CD4-positive, alpha-beta T cell treated with Interleukin-15 for 4 hours (primary cell): ENCODE measurements at regions not wholly inside any gene's neighbourhood (a gene's known extent, or its start where the extent isn't known, plus 50 kb on each side); places are given as distances from the start of the nearest gene placed in this dataset.

Experiments
- DNase-seq: peaks from one replicate; pipeline ENCODE4 v3.0.0-alpha.2; 2020; ENCODE audit warnings: low spot score

DNA sequence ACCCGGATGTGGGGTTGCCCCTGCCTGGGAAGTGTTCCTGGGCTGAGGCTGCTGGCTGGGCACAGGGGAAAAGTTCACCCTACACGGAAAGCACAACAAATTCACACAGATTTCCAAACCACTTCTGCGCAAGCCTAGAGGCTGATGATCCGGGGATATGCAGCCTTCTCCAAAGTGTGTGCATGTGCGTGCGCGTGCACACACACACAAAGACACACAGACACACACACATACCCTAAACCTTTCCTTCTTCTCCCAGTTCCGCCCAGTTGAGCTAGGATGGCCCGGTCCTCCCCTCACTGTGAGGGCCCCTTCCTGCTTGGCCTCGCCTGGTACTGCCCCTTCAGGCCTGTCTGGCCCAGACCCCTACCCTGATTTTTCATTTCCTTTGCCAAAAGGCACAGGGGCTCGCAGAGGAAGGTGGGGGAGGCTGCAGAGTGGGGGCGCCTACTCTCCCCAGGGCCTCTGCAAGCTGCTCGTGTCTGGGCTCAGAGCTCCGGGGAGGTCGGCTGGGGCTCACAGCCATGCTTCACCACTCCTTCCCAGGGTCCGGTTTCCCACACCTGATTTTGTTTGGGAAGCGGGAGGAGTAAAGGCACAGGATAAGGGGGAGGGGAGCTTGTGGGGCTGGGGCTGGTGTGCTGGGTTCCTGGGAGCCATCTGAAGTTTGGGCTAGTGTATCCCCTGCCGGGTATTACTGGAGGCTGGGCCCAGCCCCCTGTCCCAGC lies 144.7 kb downstream of the ENGASE start:
- DNase-seq = no peak

DNA sequence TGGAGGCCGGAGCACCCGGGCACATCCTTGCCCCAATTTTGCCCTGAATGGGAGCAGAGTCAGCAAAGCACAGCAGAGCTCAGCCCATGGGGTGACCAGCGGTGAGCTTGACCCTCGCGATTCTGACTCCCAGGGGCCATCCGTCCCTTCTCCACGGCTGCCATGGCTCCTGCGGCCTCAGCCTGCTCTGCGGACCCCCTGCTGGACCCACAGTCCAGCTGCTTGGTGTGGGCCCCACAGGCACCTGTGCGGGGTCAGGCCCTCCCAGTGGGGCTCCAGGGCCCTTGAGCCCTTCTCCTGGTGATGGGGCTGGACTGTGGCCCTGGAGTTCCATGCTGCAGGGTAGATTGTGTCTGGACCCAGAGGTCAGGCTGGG lies 144.2 kb downstream of the ENGASE start:
- DNase-seq = no peak

DNA sequence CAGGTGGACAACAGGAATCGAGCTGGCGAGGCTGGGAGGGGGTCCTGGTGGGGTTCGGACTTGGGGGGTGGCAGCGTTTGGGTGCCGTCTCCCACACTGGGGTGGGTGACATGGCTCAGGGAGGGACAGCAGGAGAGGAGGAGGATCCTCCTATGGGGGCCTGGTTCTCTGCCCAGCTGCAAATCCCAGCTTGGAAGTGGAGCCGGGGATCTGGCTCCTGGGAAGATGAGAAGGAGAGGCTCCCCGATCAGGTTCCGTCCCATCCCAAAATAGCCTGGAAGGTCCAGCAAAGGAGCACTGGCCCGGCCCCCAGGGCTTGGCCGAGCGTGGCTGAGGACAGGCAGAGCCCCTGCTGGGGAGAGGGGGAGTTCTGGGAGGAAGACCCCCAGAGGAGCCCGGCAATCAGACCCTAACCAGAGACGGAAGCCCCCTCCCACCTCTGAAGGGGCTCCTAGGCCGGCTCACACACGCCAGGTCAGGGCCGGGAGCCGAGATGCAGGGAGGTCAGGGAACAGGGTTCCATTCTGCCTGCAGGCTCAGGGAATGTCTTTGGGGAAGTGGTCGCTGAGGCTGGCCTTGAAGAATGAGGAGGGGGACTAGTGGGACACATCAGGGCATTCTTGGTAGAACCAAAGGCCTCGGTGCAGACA lies 143.7 kb downstream of the ENGASE start:
- no peak for DNase-seq

DNA sequence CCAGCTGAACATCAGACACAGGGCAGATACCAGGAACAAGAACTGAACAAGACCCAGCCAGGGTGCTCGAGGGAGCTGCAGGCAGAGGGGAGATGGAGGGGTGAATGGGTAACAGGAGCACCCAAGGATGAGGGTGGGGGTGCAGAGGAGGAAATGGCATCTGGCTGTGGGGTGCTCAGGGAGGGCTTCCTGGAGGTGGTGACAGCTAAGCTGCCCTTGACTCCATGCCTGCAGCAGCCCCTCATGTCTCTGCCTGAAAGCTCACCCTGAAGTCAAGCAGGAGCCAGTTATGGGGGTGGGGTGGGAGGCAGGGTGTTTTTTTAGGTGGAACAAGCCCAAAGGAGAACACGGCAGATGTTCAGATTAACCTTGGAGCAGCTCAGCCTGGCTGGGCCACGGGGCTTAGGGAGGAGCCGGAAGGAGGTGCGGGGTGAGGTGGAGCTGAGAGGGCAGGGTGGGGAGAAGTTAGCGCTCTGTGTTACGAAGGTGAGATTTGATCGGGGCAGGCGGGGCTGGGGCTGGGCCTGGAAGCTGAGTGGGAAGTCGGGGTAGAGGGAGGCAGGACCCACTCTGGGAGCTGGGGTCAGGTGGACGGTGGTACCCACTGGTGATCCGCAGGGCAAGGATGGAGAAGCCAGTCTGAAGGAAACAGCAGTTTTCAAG lies 143.0 kb downstream of the ENGASE start:
- no peak for DNase-seq

DNA sequence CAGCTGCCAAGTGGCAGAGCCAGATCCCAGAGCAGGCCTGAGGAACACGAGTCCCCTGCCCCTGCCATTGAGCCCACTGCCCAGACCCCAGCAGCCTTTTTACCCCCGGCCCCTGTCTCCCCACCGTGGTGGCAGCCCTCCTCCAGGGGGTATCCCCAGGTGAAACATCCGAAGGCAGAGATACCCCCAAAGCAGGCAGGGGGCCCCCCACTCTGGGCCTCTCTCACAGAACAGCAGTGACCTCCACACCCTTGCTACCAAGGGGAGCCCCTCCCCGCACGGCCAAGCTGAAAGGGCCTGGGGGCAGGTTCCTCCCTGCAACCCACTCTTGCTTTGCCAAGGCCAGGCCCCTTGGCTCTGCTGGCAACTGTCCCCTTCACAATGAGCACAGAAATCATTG lies 142.2 kb downstream of the ENGASE start:
- DNase-seq = no peak

DNA sequence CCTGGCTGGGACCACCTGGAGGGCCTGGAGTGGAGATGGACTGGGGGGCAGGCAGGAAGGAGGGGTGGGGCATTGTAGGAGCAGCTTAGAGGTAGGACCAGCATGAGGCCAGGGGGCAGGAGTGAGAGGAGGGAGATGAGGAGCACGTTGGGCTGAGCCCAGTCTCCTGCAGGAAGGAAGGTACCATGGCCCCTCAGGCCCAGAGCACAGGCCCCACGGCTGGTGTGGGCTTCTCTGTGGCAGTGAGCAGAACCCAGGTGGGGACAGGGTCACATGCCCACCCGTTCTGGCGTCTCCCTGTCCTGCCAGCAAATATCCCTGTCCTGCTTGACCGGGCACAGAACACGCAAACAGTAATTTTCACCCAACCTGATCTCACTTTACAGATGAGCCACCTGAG lies 141.8 kb downstream of the ENGASE start:
- no peak for DNase-seq

DNA sequence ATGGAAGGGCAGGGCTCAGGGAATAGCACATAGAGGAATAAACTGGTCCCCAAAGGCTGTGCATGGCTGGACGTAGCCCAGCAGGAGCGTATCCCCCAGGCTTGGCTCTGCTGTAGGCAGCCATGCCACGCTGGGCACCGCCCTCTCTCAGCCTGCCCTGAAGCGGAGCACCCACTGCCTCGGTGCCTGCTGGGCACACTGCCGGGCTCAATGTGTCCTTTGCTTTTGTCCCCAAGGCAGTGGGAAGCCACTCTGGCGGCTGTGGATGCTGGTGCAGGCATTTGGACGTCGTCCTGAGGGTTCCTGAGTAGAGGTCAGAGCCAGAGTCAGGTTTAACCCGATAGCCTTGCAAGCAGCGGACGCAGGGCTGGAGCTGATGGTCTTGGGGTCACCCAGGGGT lies 141.0 kb downstream of the ENGASE start:
- no peak for DNase-seq

DNA sequence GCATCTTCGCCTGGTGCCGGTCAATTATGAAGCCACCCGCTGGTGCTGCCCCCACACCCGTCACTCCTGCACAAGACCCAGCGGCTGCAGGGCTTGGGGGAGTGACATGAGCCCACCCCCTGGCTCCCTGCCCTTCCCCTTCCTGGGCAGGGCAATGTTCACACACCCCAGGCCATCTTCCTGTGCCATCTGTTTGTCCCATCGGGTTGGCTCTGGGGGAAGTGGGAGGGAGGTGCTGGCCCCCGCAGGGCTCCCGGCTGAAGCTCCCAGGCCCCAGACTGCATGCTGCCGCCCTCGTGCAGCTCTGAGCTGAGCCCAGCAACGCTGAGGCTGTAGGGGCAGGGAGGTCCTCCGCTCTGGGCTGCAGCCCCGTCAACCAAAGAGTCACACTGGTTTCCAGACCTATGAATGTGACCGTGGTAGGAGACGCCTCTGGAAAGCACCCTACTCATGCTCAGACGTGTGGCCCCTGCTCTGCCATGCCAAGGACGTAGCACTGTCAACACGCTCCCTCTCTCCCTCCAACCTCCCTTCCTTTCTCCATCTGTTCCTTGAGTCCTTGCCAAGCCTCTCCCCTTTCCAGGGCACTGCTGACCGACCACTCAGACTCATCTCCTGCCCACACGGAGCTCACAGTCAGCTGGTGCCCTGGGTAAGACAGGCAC lies 140.4 kb downstream of the ENGASE start:
- DNase-seq = no peak

DNA sequence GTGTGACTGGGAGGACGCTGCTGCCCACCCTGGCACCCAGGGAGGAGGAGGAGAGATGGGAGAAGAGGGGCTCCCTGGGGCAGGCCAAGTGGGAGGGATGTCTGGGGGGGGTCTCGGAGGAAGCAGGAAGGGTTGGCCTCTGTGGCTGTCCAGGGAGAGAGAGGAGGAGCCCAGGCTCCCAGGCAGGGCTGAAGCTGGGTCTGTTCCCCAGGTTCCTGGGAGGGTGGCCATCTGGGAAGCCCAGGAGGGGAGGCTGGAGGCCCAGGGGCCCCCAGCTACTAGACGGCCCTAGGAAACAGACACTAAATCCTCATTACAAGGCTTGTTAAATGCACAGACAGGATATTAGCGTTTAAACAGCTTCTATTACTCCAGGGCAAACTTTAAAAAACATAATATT lies 139.8 kb downstream of the ENGASE start:
- DNase-seq = no peak

DNA sequence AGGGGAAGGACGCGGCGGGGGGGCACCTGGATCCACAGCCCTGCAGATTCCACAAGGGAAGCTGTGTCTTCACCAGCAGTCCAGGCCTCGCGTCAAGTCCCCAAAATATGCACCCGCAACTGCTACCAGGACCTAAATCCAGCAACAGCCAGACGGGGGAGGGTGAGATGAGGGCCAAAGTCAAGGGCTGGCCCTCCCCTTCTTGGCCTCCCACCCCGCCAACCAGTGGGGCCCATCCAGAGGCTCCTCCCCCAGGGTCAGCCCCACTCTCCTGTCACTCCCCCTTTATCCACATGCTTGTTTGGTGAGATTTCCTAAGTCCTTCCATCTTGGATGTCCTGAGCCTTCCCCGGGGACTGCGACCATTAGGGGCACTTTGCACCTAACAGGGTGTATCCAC lies 138.7 kb downstream of the ENGASE start:
- DNase-seq = no peak

DNA sequence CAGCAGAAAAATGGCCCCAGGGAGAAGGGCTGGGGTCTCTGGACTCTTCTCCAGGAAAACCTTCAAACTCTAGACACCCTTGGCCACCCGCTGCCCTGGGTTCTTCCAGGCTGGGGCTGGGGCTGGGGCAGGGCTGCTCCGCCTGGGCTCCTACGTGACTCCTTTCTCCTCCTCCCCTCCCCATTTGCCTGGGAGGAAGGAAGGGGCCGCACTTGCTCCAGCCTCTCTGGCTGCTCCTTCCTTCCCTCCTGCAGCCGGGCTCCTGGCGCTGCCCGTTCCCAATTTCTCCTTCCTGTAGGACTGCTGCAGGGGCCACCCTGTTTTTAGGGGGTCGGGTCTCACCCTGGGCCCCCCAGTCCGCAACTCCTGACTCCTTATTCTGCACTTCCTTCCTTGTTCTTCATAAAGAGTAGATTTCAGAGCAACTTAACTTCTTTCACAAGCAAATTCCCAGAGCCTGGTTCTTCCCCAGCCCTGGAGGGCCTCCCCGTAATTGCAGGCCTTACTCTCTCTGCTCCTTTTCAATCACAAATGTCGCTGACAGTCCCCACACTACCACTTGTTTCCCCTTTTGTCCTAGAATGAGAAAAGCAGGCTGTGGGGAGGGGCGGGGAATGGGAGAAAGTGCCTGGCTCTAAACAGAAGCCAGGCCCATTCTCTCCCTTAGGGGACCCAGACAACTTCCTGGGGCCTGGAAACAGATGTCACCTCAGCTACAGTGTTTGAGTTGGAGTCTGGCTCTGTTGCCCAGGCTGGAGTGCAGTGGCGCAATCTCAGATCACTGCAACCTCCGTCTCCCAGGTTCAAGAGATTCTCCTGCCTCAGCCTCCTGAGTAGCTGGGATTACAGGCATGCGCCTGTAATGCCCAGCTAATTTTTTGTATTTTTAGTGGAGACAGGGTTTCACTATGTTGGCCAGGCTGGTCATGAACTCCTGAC lies 137.8 kb downstream of the ENGASE start:
- no peak for DNase-seq

DNA sequence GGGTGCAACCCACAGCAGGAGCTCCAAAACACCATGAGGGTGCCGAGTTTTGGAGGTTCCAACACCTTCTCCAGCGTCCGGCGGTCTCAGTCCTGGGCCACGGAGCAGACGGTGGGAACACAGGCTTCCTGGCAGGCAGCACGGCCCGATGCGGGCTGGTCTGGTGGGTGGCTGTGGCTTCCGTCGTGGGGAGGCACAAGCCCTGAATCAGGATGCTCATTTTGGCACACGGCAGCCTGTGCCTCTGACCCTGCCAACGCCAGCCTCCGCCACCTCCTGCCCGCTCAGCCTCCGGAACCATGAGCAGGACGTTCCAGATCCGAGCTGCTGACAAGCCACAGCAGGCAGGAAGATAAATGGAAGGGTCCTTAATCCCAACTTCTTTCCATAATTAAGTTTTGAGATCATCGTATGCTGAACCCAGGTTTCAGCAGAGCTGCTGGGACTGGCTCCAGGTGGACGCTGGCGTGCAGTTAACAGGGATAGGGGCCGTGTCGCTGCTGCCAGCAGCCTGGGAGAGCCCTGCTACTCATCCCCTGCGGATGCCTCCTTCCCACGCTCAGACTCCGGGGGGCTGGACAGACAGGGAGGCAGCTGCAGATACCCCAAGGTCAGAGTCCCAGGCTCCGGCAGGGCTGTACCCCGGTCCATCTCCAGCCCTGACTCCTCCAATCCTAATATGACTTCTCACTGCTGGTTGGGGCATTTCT lies 136.6 kb downstream of the ENGASE start:
- DNase-seq = no peak

DNA sequence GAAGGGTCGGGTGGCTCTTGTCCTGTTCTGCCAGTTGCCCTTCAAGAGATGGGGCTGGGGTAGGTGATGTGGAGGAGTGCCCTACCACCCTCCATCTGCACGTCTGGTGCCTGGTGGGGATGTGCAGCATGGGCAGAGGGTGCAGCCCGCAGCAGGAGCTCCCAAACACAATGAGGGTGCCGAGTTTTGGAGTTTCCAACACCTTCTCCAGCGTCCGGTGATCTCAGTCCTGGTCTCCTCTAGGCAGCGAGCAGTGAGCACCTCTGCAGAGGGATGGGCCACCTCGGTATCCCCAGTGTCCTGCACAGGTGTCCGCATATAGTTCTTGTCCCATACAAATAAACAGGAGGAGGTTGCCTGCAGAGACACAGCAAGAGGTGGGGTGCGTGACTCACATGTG lies 136.0 kb downstream of the ENGASE start:
- DNase-seq = no peak

DNA sequence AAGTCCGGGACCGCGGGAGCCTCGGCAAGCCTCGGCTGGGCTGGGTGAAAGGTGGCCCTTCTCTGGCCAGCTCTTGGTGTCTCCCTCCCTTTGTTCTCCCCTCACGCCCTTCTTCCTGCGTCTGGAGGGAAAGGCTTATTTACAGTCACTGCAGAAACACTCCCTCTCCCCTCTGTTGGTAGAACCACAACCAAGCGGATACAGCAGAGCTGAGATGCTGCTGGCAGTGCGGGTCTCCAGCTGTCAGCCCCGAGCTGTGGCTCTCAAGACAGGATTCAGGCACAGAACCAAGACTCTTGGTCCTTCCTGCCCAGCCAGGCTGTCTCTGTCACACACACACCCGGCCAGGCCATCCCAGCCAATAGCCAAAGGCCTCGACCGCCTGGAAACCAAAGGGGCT lies 133.3 kb downstream of the ENGASE start:
- DNase-seq = no peak

DNA sequence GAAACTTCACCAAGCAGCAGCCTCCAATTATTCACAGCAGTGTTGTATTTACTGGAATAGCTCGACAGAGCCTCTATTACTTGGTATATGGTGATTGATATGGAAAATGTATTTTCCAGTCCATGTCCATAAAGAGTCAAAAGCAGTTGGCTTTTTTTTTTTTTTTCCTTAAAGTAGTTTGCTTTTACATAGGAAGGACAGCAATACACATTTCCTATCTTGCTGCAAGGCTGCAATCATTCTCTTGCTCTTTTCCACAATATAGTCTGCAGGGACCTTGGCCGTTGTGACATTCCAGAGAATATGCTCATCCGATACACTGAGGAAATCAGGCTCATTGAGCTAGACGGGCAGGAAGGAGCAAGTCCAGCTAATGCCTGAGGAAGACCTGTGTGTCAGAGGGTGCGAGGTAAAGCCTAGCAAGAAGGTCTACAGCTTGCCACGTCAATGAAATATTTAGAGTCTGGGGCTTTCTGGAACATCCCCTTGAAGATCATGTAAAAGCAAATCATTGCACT lies 131.1 kb downstream of the ENGASE start:
- no peak for DNase-seq

DNA sequence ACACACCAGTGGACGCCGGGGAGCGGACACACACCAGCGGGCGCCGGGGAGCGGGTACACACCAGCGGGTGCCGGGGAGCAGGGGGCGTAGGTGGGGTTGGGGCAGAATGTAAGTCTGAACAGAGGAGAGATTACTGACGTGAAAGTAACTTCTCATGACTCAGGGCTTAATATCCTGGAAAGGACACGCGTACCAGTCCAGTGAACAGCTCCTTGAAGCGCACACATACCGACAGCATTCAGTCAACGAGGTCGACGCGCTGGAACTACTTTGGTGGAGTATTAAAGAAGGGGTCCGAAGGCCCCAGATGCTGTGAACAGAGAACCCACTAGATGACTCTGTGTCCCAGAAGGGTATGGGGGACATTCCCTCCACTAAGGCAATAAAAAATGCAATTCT lies 129.6 kb downstream of the ENGASE start:
- no peak for DNase-seq

DNA sequence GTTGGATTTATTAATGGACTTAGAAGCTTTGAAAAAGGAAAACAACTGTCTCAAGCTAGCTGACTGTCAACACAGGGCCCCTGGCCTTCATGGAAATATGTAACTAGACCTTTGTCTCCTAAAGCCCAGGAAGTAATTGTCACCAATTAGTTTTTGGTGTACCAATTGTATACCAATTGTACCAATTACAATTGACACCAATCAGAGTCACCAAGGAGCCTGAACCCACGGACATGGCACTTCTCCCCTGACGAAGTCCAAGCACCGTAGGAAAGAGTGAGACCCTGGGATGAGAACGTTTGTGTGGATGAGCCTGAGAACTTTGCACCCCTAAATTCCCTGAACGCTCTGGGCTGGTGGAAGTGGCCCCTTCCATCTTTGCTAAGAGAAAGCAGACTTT lies 129.0 kb downstream of the ENGASE start:
- no peak for DNase-seq

DNA sequence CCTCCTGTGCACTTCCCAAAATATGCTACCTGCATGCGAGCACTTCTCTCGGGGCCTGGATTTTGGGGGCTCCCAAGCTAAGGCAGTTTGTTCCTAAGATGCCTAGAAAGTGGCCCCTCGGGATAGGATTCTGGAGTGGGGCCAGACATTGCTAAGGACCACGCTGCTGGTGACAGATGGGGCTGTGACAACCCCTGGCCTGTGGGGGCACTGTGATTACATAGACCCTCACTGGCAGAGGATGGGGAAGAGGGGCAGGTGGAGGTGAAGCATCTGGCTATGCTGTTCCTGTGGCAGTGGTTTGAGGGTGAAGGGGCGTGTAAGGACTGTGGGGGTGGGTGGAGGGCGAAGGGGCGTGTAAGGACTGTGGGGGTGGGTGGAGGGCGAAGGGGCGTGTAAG lies 128.4 kb downstream of the ENGASE start:
- no peak for DNase-seq

DNA sequence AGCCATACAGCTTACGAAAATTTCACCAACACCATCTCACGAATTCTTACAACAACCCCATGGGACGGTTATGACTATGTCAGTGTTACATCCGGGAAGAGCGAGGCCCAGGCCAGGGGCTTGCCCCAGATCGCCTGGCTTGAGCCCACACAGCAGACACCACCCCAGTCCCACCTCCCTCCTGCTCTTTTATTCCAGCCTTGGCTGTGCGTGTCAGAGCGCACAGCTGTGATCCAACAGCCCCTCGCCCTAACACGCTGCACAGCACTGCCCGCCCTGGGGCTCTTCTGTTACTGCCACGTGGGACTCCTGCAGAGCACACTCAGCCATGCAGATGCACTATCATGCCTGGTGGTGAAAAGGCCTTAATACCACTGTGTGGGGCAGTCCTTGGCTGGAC lies 127.9 kb downstream of the ENGASE start:
- DNase-seq = no peak

DNA sequence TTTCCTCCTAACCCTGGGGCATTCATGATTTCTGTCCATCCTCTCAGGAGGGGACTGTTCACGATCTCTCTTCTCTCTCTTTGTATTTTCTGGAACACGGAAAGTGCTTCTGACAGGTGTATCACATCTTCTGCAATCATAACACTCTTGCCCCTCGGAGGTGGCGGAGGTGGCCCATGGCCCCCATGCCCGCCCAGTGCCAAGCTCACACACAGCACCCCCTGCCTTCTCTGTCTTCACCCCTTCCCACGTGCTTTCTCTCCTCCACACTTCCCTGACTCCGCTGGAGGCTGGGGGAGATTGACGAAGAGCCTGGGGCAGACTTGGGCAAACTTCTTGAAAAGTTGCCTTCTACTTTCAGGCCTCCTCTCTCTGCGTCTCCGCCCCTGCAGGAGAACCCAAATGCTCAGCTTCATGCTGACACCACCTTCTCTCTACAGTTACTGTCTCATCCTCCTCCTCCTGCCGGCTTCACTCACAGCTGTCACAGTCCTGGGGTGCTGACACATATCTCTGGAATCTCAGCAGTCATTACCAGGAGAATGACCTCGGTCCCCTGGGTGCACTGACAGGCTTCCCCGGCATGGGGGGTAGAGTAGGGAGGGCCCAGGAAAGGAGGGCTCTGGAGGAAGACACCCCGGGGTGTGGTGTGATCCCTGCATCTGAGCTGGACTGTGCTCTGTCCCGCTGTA lies 127.1 kb downstream of the ENGASE start:
- no peak for DNase-seq
